ENCODE measurements at regions not wholly inside any gene's neighbourhood (a gene's known extent, or its start where the extent isn't known, plus 50 kb on each side); places are given as distances from the start of the nearest gene placed in this dataset.

DNA sequence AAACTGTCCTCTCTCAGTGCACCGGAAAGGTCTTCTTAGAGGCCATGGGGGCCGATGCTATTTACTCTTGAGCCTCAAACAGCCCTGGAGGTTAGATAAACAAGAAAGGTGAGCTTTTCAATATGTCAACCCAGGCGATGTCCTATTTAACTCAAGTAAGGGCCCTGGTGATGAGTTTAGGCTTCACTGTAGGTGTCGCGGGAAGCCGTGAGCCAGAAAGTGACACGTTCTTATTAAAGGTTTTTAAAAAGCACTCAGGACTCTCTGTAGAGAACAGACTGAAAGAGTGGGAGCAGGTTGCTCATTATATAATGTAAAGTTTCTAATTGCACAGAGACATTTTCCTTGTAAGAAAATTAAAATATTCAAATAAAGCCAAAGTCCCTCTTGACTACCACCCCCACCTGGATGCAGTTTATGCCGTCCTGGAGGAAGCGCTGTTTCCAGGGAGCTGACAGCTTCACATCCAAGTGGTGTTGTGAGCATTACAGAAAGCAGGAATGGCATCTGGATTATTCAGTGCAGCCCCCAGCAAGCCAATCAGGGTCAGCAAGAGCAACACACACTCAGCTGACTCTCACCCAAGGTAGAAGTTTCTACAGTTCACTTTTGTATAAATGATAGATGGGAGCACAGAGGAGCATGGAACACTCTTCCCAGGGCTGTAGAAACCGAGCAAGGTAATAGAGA lies 280.3 kb downstream of the DRD1 start:
- no peak overlapping the region for H3K4me3 ChIP-seq (ENCODE audit: low read length in 2 of 2)
- 92% methylated on average over 10 of the region's 10 CpGs for WGBS
- no peaks in the 10 kb centered on the region for H3K36me3 ChIP-seq (ENCODE audit: control insufficient read depth in 2 of 2, insufficient read depth in 2 of 2, low read length in 1 of 2)
- no peaks in the 10 kb centered on the region for H3K4me1 ChIP-seq (ENCODE audit: control insufficient read depth in 2 of 2, insufficient read depth in 2 of 2, low read length in 2 of 2)
- H3K27me3 ChIP-seq (ENCODE audit: control insufficient read depth in 2 of 2, insufficient read depth in 1 of 2, low read length in 1 of 2) = no peaks in the 10 kb centered on the region
- no peak for DNase-seq (ENCODE audit: low read depth in 6 of 9, low spot score in 9 of 9)
- H3K9me3 ChIP-seq (ENCODE audit: control insufficient read depth in 2 of 2, insufficient read depth in 1 of 2, low read length in 1 of 2) = no peaks in the 10 kb centered on the region
- H3K27ac ChIP-seq (ENCODE audit: low read depth in 1 of 2, low read length in 1 of 2) = no peak overlapping the region

GRCh38 chr5:175162036-175162435 lies 281.9 kb downstream of the DRD1 start:
- Histone ChIP-seq H3K4me3 (ENCODE audit: low read length in 2 of 2) (no peak overlapping the region), H3K27me3 (ENCODE audit: control insufficient read depth in 2 of 2, insufficient read depth in 1 of 2, low read length in 1 of 2) (no peaks in the 10 kb centered on the region), H3K4me1 (ENCODE audit: control insufficient read depth in 2 of 2, insufficient read depth in 2 of 2, low read length in 2 of 2) (no peaks in the 10 kb centered on the region), H3K36me3 (ENCODE audit: control insufficient read depth in 2 of 2, insufficient read depth in 2 of 2, low read length in 1 of 2) (no peaks in the 10 kb centered on the region), H3K9me3 (ENCODE audit: control insufficient read depth in 2 of 2, insufficient read depth in 1 of 2, low read length in 1 of 2) (no peaks in the 10 kb centered on the region), H3K27ac (ENCODE audit: low read depth in 1 of 2, low read length in 1 of 2) (peak overlapping the region in 1 of 2 donors; percentile 3)
- 85% methylated on average over 6 of the region's 6 CpGs for WGBS
- DNase-seq (ENCODE audit: low read depth in 6 of 9, low spot score in 9 of 9) = peak in 3 of 9 donors; percentile 2 to 24 (median 8)

DNA sequence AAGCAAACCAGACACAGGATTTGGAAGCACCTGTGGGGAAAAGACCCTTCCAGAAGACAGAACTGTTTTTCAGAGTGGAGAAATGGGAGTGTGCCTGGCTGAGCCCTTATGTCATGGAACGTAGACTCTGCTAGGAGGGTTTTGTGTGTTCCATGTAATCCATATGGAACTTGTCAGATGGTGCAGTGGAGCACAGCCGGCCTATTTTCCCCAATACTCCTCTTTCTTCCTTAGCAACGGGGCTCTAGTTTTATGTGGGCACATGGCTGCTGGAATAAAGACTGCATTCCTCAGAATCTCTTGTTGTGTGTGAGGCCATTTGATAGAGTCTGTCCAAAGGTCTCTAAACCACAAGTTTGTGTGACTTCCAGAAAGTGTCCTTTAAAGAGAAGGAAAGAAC lies 284.0 kb downstream of the DRD1 start:
- WGBS = 89% methylated on average over 3 of the region's 3 CpGs
- no peak for DNase-seq (ENCODE audit: low read depth in 6 of 9, low spot score in 9 of 9)
- H3K27ac ChIP-seq (ENCODE audit: low read depth in 1 of 2, low read length in 1 of 2) = no peak overlapping the region
- no peaks in the 10 kb centered on the region for H3K36me3 ChIP-seq (ENCODE audit: control insufficient read depth in 2 of 2, insufficient read depth in 2 of 2, low read length in 1 of 2)
- no peaks in the 10 kb centered on the region for H3K9me3 ChIP-seq (ENCODE audit: control insufficient read depth in 2 of 2, insufficient read depth in 1 of 2, low read length in 1 of 2)
- no peak overlapping the region for H3K4me3 ChIP-seq (ENCODE audit: low read length in 2 of 2)
- H3K4me1 ChIP-seq (ENCODE audit: control insufficient read depth in 2 of 2, insufficient read depth in 2 of 2, low read length in 2 of 2) = no peaks in the 10 kb centered on the region
- no peaks in the 10 kb centered on the region for H3K27me3 ChIP-seq (ENCODE audit: control insufficient read depth in 2 of 2, insufficient read depth in 1 of 2, low read length in 1 of 2)

- WGBS = 94% methylated on average over 8 of the region's 8 CpGs
- Histone ChIP-seq H3K4me3 (ENCODE audit: low read length in 2 of 2) (no peak overlapping the region), H3K9me3 (ENCODE audit: control insufficient read depth in 2 of 2, insufficient read depth in 1 of 2, low read length in 1 of 2) (peaks cover 0 to 2% of the 10 kb centered on the region in 2 donors), H3K4me1 (ENCODE audit: control insufficient read depth in 2 of 2, insufficient read depth in 2 of 2, low read length in 2 of 2) (no peaks in the 10 kb centered on the region), H3K27ac (ENCODE audit: low read depth in 1 of 2, low read length in 1 of 2) (no peak overlapping the region), H3K27me3 (ENCODE audit: control insufficient read depth in 2 of 2, insufficient read depth in 1 of 2, low read length in 1 of 2) (no peaks in the 10 kb centered on the region), H3K36me3 (ENCODE audit: control insufficient read depth in 2 of 2, insufficient read depth in 2 of 2, low read length in 1 of 2) (no peaks in the 10 kb centered on the region)
- no peak for DNase-seq (ENCODE audit: low read depth in 6 of 9, low spot score in 9 of 9)
Measured at GRCh38 chr5:175148636-175149172, 295.3 kb downstream of the DRD1 start.

DNA sequence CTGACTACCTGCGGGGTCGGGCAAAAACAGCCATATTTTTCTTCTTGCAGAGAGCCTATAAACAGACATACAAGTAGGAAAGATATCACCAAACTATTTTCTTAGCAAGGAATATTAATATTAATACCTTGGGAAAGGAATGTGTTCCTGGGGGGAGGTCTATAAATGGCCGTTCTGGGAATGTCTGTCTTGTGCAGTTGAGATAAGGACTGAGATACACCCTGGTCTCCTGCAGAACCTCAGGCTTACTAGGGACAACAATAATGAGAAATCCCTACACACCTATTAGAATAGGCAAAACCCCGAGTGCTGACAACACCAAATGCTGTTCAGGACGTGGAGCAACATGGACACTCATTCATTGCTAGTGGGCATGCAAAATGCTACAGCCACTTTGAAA lies 297.2 kb downstream of the DRD1 start:
- H3K4me1 ChIP-seq (ENCODE audit: control insufficient read depth in 2 of 2, insufficient read depth in 2 of 2, low read length in 2 of 2) = no peaks in the 10 kb centered on the region
- no peak for DNase-seq (ENCODE audit: low read depth in 6 of 9, low spot score in 9 of 9)
- H3K27me3 ChIP-seq (ENCODE audit: control insufficient read depth in 2 of 2, insufficient read depth in 1 of 2, low read length in 1 of 2) = no peaks in the 10 kb centered on the region
- no peaks in the 10 kb centered on the region for H3K36me3 ChIP-seq (ENCODE audit: control insufficient read depth in 2 of 2, insufficient read depth in 2 of 2, low read length in 1 of 2)
- H3K9me3 ChIP-seq (ENCODE audit: control insufficient read depth in 2 of 2, insufficient read depth in 1 of 2, low read length in 1 of 2) = peaks cover 0 to 2% of the 10 kb centered on the region in 2 donors
- no peak overlapping the region for H3K27ac ChIP-seq (ENCODE audit: low read depth in 1 of 2, low read length in 1 of 2)
- no peak overlapping the region for H3K4me3 ChIP-seq (ENCODE audit: low read length in 2 of 2)
- WGBS = 93% methylated on average over 5 of the region's 5 CpGs

- Histone ChIP-seq H3K36me3 (ENCODE audit: control insufficient read depth in 2 of 2, insufficient read depth in 2 of 2, low read length in 1 of 2) (no peaks in the 10 kb centered on the region), H3K27me3 (ENCODE audit: control insufficient read depth in 2 of 2, insufficient read depth in 1 of 2, low read length in 1 of 2) (no peaks in the 10 kb centered on the region)
- 96% methylated on average over 1 of the region's 1 CpG for WGBS
Measured at GRCh38 chr5:175141421-175141820, 302.6 kb downstream of the DRD1 start.

DNA sequence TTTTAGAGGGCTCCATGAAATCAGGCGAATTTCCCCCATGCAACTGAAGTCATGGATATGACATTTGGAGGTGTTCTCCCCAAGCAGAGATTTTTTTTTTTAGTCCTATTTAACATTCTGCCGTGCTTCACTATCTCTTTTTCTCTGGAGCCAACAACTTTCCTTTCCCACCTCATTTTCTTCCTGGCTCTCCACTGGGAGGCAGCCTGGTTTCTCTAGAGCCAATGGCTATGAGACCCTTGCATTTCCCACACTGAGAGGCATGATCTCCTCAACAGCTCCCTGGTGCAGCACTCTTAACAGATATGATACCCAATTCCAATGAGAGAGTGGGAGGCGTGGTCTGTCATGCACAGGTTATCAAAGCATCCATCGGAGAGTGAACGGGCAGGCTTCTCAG lies 310.8 kb downstream of the DRD1 start:
- Histone ChIP-seq H3K36me3 (ENCODE audit: control insufficient read depth in 2 of 2, insufficient read depth in 2 of 2, low read length in 1 of 2) (no peaks in the 10 kb centered on the region), H3K9me3 (ENCODE audit: control insufficient read depth in 2 of 2, insufficient read depth in 1 of 2, low read length in 1 of 2) (no peaks in the 10 kb centered on the region), H3K27ac (ENCODE audit: low read depth in 1 of 2, low read length in 1 of 2) (no peak overlapping the region), H3K27me3 (ENCODE audit: control insufficient read depth in 2 of 2, insufficient read depth in 1 of 2, low read length in 1 of 2) (no peaks in the 10 kb centered on the region), H3K4me3 (ENCODE audit: low read length in 2 of 2) (no peak overlapping the region), H3K4me1 (ENCODE audit: control insufficient read depth in 2 of 2, insufficient read depth in 2 of 2, low read length in 2 of 2) (no peaks in the 10 kb centered on the region)
- no peak for DNase-seq (ENCODE audit: low read depth in 6 of 9, low spot score in 9 of 9)
- WGBS = 82% methylated on average over 5 of the region's 5 CpGs

More at GRCh38 chr5:175141421-175141820, 302.6 kb downstream of the DRD1 start:
- H3K4me1 ChIP-seq (ENCODE audit: control insufficient read depth in 2 of 2, insufficient read depth in 2 of 2, low read length in 2 of 2) = no peaks in the 10 kb centered on the region
- H3K9me3 ChIP-seq (ENCODE audit: control insufficient read depth in 2 of 2, insufficient read depth in 1 of 2, low read length in 1 of 2) = no peaks in the 10 kb centered on the region
- no peak overlapping the region for H3K4me3 ChIP-seq (ENCODE audit: low read length in 2 of 2)
- H3K27ac ChIP-seq (ENCODE audit: low read depth in 1 of 2, low read length in 1 of 2) = no peak overlapping the region
- DNase-seq (ENCODE audit: low read depth in 6 of 9, low spot score in 9 of 9) = no peak

DNA sequence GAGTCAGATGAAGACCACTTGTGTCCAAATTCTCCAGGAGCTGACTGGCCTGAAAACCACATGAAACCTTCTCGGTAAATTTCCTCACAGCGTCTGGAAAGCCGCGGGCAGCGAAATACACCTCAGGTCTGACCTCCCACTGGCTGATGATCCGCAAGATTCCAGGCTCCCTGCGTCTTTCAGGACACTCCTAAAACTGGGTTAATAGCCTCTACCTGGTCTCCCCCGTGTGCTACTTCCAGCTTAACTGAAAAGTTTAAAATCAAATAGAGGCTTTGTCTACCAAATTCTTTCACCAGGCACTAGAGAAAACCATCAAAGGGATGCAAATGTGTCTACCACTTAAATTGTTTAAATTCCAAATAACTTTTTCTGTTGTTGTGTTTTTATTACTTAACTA lies 312.6 kb downstream of the DRD1 start:
- no peaks in the 10 kb centered on the region for H3K36me3 ChIP-seq (ENCODE audit: control insufficient read depth in 2 of 2, insufficient read depth in 2 of 2, low read length in 1 of 2)
- 91% methylated on average over 8 of the region's 8 CpGs for WGBS
- H3K27me3 ChIP-seq (ENCODE audit: control insufficient read depth in 2 of 2, insufficient read depth in 1 of 2, low read length in 1 of 2) = no peaks in the 10 kb centered on the region
- no peak overlapping the region for H3K4me3 ChIP-seq (ENCODE audit: low read length in 2 of 2)
- no peak for DNase-seq (ENCODE audit: low read depth in 6 of 9, low spot score in 9 of 9)
- no peaks in the 10 kb centered on the region for H3K4me1 ChIP-seq (ENCODE audit: control insufficient read depth in 2 of 2, insufficient read depth in 2 of 2, low read length in 2 of 2)
- no peak overlapping the region for H3K27ac ChIP-seq (ENCODE audit: low read depth in 1 of 2, low read length in 1 of 2)
- no peaks in the 10 kb centered on the region for H3K9me3 ChIP-seq (ENCODE audit: control insufficient read depth in 2 of 2, insufficient read depth in 1 of 2, low read length in 1 of 2)

DNA sequence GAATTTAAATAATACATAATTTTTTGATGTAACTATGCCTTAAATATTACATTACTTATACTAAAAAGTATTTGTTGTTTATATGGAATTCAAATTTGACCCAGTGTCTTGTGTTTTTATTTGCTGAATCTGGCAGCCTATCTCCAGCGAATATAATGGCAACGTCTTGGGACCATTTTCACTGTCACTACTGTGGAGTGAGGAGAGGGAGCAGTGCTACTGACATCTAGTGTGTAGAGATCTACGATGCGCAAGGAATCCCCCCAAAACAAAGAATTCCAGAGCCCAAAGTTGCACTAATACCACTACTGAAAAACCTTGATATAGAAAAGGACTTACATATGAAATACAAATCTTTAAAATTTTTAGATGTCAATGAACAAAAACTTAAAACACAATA lies 314.4 kb downstream of the DRD1 start:
- H3K36me3 ChIP-seq (ENCODE audit: control insufficient read depth in 2 of 2, insufficient read depth in 2 of 2, low read length in 1 of 2) = no peaks in the 10 kb centered on the region
- no peaks in the 10 kb centered on the region for H3K9me3 ChIP-seq (ENCODE audit: control insufficient read depth in 2 of 2, insufficient read depth in 1 of 2, low read length in 1 of 2)
- H3K4me1 ChIP-seq (ENCODE audit: control insufficient read depth in 2 of 2, insufficient read depth in 2 of 2, low read length in 2 of 2) = no peaks in the 10 kb centered on the region
- DNase-seq (ENCODE audit: low read depth in 6 of 9, low spot score in 9 of 9) = no peak
- no peaks in the 10 kb centered on the region for H3K27me3 ChIP-seq (ENCODE audit: control insufficient read depth in 2 of 2, insufficient read depth in 1 of 2, low read length in 1 of 2)
- 95% methylated on average over 4 of the region's 4 CpGs for WGBS
- no peak overlapping the region for H3K4me3 ChIP-seq (ENCODE audit: low read length in 2 of 2)
- no peak overlapping the region for H3K27ac ChIP-seq (ENCODE audit: low read depth in 1 of 2, low read length in 1 of 2)
